Mesenchymal stem cell (in vitro differentiated cells and primary cell): ENCODE measurements at regions not wholly inside any gene's neighbourhood (a gene's known extent, or its start where the extent isn't known, plus 50 kb on each side); places are given as distances from the start of the nearest gene placed in this dataset.
"Not testable (repeated sequence)": the region's sequence is repeated elsewhere in the genome, so short reads cannot be mapped to it uniquely, and the experiment has no call there.

ENCODE experiments used
- DNase-seq: peaks from one replicate; pipeline ENCODE4 v3.0.0-alpha.2; 2013
- H2AFZ ChIP-seq: one replicate; pipeline ENCODE4 v1.6.1; 2013; ENCODE audit warnings: low read depth, mild to moderate bottlenecking, control low read depth, inconsistent platforms, low read length, moderate library complexity
- H2AK5ac ChIP-seq: 2 replicates; pipeline ENCODE4 v1.6.1; 2013; ENCODE audit warnings: low read length, moderate library complexity, mild to moderate bottlenecking, inconsistent platforms; ENCODE audit not compliant: severe bottlenecking
- H2BK120ac ChIP-seq: one replicate; pipeline ENCODE4 v1.6.1; 2013; ENCODE audit warnings: low read depth, mild to moderate bottlenecking, inconsistent platforms, low read length, moderate library complexity
- H2BK12ac ChIP-seq, 2 experiments: one replicate each; pipeline ENCODE4 v1.6.1; 2013; ENCODE audit warnings: inconsistent platforms in 2 of 2, low read length in 2 of 2, mild to moderate bottlenecking in 2 of 2, moderate library complexity in 2 of 2, control low read depth in 1 of 2
- H2BK15ac ChIP-seq: one replicate; pipeline ENCODE4 v1.6.1; 2013; ENCODE audit warnings: mild to moderate bottlenecking, low read depth, inconsistent platforms; ENCODE audit not compliant: poor library complexity, severe bottlenecking
- H2BK5ac ChIP-seq: 2 replicates; pipeline ENCODE4 v1.6.1; 2013; ENCODE audit warnings: low read depth, mild to moderate bottlenecking, low read length, control low read depth, inconsistent platforms; ENCODE audit not compliant: poor library complexity, severe bottlenecking
- H3K14ac ChIP-seq, 2 experiments: one replicate each; pipeline ENCODE4 v1.6.1; 2013; ENCODE audit warnings: inconsistent platforms in 2 of 2, low read length in 2 of 2, control low read depth in 1 of 2, mild to moderate bottlenecking in 1 of 2, moderate library complexity in 1 of 2
- H3K18ac ChIP-seq, 2 experiments: one replicate each; pipeline ENCODE4 v1.6.1; 2013; ENCODE audit warnings: inconsistent platforms in 2 of 2, low read length in 2 of 2, control low read depth in 1 of 2, low read depth in 1 of 2, mild to moderate bottlenecking in 1 of 2
- H3K23ac ChIP-seq, 2 experiments: one replicate each; pipeline ENCODE4 v1.6.1; 2013; ENCODE audit warnings: inconsistent platforms in 2 of 2, low read length in 2 of 2, mild to moderate bottlenecking in 2 of 2, moderate library complexity in 2 of 2, control low read depth in 1 of 2
- H3K27ac ChIP-seq: 2 replicates; pipeline ENCODE4 v1.5.1; 2013; ENCODE audit warnings: mild to moderate bottlenecking, moderate library complexity, low read length, control low read depth, inconsistent platforms; ENCODE audit not compliant: poor library complexity, severe bottlenecking
- H3K27me3 ChIP-seq, 2 experiments: 2 replicates each; pipeline versions ENCODE4 v1.6.1 to v1.7.0; 2013; ENCODE audit warnings: low read length in 2 of 2, mild to moderate bottlenecking in 2 of 2, moderate library complexity in 2 of 2, control low read depth in 1 of 2, inconsistent platforms in 1 of 2; ENCODE audit not compliant: control insufficient read depth in 1 of 2, insufficient read depth in 1 of 2
- H3K36me3 ChIP-seq, 2 experiments: 2 replicates each; pipeline versions ENCODE4 v1.6.1 to v1.7.0; 2013; ENCODE audit warnings: low read length in 2 of 2, control low read depth in 1 of 2, inconsistent platforms in 1 of 2, low read depth in 1 of 2, mild to moderate bottlenecking in 1 of 2; ENCODE audit not compliant: insufficient read depth in 2 of 2, control insufficient read depth in 1 of 2
- H3K4ac ChIP-seq, 2 experiments: one replicate each; pipeline ENCODE4 v1.6.1; 2013; ENCODE audit warnings: inconsistent platforms in 2 of 2, low read length in 2 of 2, mild to moderate bottlenecking in 2 of 2, moderate library complexity in 2 of 2, control low read depth in 1 of 2, low read depth in 1 of 2
- H3K4me1 ChIP-seq: 2 replicates; pipeline ENCODE4 v1.6.1; 2013; ENCODE audit warnings: low read depth, low read length, control low read depth; ENCODE audit not compliant: control insufficient read depth, insufficient read depth
- H3K4me2 ChIP-seq: 2 replicates; pipeline ENCODE4 v1.6.1; 2013; ENCODE audit warnings: low read length, mild to moderate bottlenecking, inconsistent platforms; ENCODE audit not compliant: poor library complexity, severe bottlenecking
- H3K4me3 ChIP-seq, 2 experiments: 2 replicates each; pipeline versions ENCODE4 v1.5.1 to v1.7.0; 2013; ENCODE audit warnings: low read length in 2 of 2, mild to moderate bottlenecking in 2 of 2, control low read depth in 1 of 2, low read depth in 1 of 2; ENCODE audit not compliant: insufficient read depth in 1 of 2
- H3K79me1 ChIP-seq: replicated peaks from 2 replicates; pipeline ENCODE4 v1.6.1; 2013; ENCODE audit warnings: mild to moderate bottlenecking, control low read depth, low read length, inconsistent platforms; ENCODE audit not compliant: poor library complexity, severe bottlenecking
- H3K9ac ChIP-seq: 2 replicates; pipeline ENCODE4 v1.7.0; 2013; ENCODE audit warnings: mild to moderate bottlenecking, low read length, moderate library complexity
- H3K9me3 ChIP-seq: 2 replicates; pipeline ENCODE4 v1.7.0; 2013; ENCODE audit warnings: mild to moderate bottlenecking, low read length; ENCODE audit not compliant: control insufficient read depth
- H4K8ac ChIP-seq: one replicate; pipeline ENCODE4 v1.6.1; 2013; ENCODE audit warnings: inconsistent platforms, mild to moderate bottlenecking, low read length, moderate library complexity
- H4K91ac ChIP-seq: one replicate; pipeline ENCODE4 v1.6.1; 2013; ENCODE audit warnings: mild to moderate bottlenecking, low read length, inconsistent platforms
- WGBS: methylation state at CpG from one replicate; pipeline ENCODE4 v1.1.7; 2013; ENCODE audit warnings: mixed read lengths; 5-methylcytosine and 5-hydroxymethylcytosine counted together

DNA sequence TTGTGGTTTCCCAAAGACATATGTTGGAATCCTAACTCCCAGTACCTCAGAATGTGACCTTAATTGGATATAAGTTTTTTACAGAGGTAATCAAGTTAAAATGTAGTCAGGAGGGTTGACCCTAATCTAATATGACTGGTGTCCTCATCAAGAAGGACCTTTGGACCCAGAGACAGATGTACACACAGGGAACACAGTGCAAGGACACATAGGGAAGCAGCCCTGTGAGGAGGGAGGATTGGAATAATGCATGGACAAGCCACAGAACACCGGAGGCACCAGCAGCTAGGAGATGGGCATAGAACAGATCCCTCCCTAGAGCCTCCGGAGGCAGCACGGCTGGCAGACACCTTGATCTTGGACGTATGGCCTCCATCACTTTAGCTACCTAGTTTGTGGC lies 119.8 kb upstream of the SPATA31A3 start:
- H3K4ac ChIP-seq, H3K4me1 ChIP-seq, H3K27me3 ChIP-seq, H3K79me1 ChIP-seq, H3K27ac ChIP-seq, H3K4me2 ChIP-seq, H4K8ac ChIP-seq, H3K9me3 ChIP-seq, H2BK15ac ChIP-seq, H3K14ac ChIP-seq, H2BK120ac ChIP-seq, H2AFZ ChIP-seq, H2AK5ac ChIP-seq, H3K23ac ChIP-seq, H3K9ac ChIP-seq, H2BK5ac ChIP-seq, DNase-seq, H3K18ac ChIP-seq, H3K36me3 ChIP-seq, H3K4me3 ChIP-seq, H4K91ac ChIP-seq, H2BK12ac ChIP-seq: not testable (repeated sequence)
- no CpG with 5 or more reads among the region's 4 CpGs for WGBS

DNA sequence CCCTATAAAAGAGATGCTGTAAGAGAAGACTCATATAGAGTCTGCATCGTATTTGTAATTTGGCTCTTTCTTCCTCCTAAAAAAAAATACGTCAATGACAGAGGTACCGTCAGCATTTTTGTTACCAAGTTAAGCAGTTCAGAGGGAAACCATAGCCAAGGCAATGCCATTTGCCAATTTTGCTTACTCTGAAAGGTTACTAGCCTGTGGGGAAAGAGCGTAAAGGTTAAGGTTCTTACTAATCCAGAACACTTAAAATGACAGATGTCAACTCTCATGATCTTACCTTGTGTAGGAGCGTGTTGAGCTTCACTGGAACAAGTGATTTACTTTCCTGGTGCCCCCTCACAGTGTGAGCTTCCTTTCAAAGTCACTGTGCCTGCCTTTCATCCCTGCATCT lies 119.4 kb upstream of the SPATA31A3 start:
- not testable (repeated sequence) for H3K23ac ChIP-seq, H2BK15ac ChIP-seq, H3K27me3 ChIP-seq, H3K4me3 ChIP-seq, H3K79me1 ChIP-seq, H3K36me3 ChIP-seq, H3K9ac ChIP-seq, H2AFZ ChIP-seq, H2BK12ac ChIP-seq, DNase-seq, H2BK120ac ChIP-seq, H3K18ac ChIP-seq, H2BK5ac ChIP-seq, H3K4ac ChIP-seq, H3K9me3 ChIP-seq, H3K14ac ChIP-seq, H2AK5ac ChIP-seq, H4K91ac ChIP-seq, H4K8ac ChIP-seq, H3K4me2 ChIP-seq, H3K4me1 ChIP-seq, H3K27ac ChIP-seq
- WGBS: 33% methylated on average over 1 of the region's 5 CpGs

DNA sequence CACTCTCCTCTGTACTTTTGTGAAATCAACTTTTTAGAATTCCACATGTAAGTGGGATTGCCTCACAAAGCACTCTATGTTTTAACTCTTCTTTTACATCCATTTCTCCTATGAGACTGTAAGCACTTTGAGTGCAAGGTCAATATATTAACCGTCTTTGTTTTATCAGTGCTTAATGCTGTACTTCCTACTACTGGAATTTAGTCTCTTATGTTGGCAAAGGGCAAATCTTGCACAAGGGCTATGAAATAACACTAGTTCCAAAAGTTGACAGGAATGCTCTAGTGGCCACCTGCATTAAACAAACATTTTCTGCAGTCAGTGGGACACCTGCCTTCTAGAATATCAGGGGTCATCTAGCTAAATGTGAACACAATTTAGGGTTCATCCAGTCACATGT lies 117.5 kb upstream of the SPATA31A3 start:
- not testable (repeated sequence) for H2AK5ac ChIP-seq
- WGBS: no CpG with 5 or more reads among the region's 1 CpG

DNA sequence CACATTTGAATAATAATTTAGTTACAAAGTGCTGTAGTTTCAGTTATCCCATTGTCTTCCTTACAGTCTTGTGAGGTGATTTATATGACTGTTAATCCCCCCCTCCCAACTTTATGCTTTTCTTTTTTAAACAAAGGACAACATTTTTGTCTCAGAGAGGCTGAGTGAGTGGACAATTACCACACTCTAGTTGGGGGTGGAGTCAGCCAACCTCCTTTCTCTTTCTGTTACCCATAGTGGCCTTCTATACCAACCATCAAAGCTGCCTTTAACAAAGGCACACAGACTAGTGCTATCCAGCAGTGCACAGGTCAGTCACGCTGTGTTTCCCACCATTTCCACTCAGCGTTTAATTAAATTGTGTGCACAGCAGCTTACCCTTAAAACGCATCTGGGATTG lies 114.3 kb upstream of the SPATA31A3 start:
- no CpG with 5 or more reads among the region's 3 CpGs for WGBS
- not testable (repeated sequence) for H2BK12ac ChIP-seq, H3K4me2 ChIP-seq, H3K9ac ChIP-seq, H3K9me3 ChIP-seq, H4K91ac ChIP-seq, H3K4me3 ChIP-seq, H2BK15ac ChIP-seq, DNase-seq, H3K36me3 ChIP-seq, H2AK5ac ChIP-seq, H3K27ac ChIP-seq, H2AFZ ChIP-seq, H2BK120ac ChIP-seq, H3K23ac ChIP-seq, H3K4ac ChIP-seq, H3K4me1 ChIP-seq, H3K14ac ChIP-seq, H3K79me1 ChIP-seq, H2BK5ac ChIP-seq, H4K8ac ChIP-seq, H3K27me3 ChIP-seq, H3K18ac ChIP-seq

More for the DNA sequence above, 117.5 kb upstream of the SPATA31A3 start:
- H4K8ac ChIP-seq, H3K23ac ChIP-seq, H3K4me1 ChIP-seq, H2BK12ac ChIP-seq, H3K27ac ChIP-seq, H2BK5ac ChIP-seq, H3K9me3 ChIP-seq, H3K4me3 ChIP-seq, H3K14ac ChIP-seq, H3K36me3 ChIP-seq, H3K27me3 ChIP-seq, DNase-seq, H2AFZ ChIP-seq, H2BK120ac ChIP-seq, H2BK15ac ChIP-seq, H4K91ac ChIP-seq, H3K9ac ChIP-seq, H3K18ac ChIP-seq, H3K4ac ChIP-seq, H3K4me2 ChIP-seq, H3K79me1 ChIP-seq: not testable (repeated sequence)
